MM.1S (cell line): ENCODE measurements at regions not wholly inside any gene's neighbourhood (a gene's known extent, or its start where the extent isn't known, plus 50 kb on each side); places are given as distances from the start of the nearest gene placed in this dataset.

Source experiments
- EZH2 ChIP-seq: fragments of 300-600 bp; sonication (generic); optimal IDR thresholded peaks from 2 replicates; pipeline ENCODE3; 2017; ENCODE audit warnings: low read depth, mild to moderate bottlenecking, antibody characterized with exemption, low read length, mixed read lengths
- TF ChIP-seq, protein P1 (sequence below): fragments of 300-600 bp; sonication (generic); IDR thresholded peaks from 2 replicates; pipeline ENCODE4 v1.5.1; 2016; ENCODE audit warnings: antibody characterized with exemption, low read length, mixed read lengths

DNA sequence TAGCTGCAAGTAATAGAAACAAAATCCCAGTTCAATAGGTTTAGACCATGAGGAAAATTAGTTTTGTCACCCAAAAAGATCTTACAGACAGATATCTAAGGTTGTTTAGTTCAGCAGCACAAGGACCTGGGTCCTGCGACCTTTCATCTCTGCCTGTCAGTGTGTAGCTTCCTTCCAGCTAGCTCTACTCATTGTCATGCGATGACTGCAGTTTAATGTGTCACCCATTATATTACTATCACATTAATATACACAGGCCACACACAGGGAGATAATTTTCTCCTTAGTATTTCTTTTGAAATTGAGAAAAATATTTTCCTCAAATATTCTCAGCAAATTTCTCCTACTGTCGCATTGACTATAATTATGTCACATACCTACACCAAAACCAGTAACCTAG, 232.1 kb upstream of the ARSJ start:
- TF ChIP-seq, protein P1, sequence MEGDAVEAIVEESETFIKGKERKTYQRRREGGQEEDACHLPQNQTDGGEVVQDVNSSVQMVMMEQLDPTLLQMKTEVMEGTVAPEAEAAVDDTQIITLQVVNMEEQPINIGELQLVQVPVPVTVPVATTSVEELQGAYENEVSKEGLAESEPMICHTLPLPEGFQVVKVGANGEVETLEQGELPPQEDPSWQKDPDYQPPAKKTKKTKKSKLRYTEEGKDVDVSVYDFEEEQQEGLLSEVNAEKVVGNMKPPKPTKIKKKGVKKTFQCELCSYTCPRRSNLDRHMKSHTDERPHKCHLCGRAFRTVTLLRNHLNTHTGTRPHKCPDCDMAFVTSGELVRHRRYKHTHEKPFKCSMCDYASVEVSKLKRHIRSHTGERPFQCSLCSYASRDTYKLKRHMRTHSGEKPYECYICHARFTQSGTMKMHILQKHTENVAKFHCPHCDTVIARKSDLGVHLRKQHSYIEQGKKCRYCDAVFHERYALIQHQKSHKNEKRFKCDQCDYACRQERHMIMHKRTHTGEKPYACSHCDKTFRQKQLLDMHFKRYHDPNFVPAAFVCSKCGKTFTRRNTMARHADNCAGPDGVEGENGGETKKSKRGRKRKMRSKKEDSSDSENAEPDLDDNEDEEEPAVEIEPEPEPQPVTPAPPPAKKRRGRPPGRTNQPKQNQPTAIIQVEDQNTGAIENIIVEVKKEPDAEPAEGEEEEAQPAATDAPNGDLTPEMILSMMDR = no peak
- TF ChIP-seq EZH2 = no peak
